Fibroblast of the aortic adventitia (primary cell): ENCODE measurements at regions not wholly inside any gene's neighbourhood (a gene's known extent, or its start where the extent isn't known, plus 50 kb on each side); places are given as distances from the start of the nearest gene placed in this dataset.
A peak's percentile ranks its signal among the peaks of the same experiment; 100 is the strongest.

Experiments
- DNase-seq: peaks from one replicate; pipeline ENCODE4 v3.0.0-alpha.2; 2010; ENCODE audit warnings: low read depth
- H3K4me3 ChIP-seq: 2 replicates; pipeline ENCODE4 v1.5.1; 2011; ENCODE audit warnings: low read depth, mild to moderate bottlenecking, control low read depth, low read length, moderate library complexity
- TF ChIP-seq, protein P1 (sequence below): IDR thresholded peaks from 2 replicates; pipeline ENCODE4 v1.5.1; 2011; ENCODE audit warnings: mild to moderate bottlenecking, low read length, control low read depth, inconsistent platforms; ENCODE audit not compliant: insufficient read depth

DNA sequence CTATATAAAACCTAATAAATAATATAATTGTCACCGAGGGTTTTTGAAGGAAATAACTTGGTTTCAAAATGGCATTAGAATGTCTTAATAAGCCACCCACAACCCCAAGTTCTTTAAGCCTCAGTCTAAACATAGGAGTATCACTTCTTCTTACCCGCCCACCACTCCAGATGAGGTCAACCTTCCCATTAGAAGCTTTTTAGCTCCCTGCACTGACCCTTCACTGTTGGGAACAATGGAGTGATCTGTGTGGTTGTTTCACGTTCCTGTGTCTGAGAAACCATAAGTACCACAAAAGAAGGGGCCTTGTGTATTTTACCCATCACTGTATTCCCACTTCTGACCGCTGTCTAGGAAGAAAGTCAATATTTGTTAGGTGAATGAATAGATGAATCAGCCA, 326.3 kb upstream of the ZNF521 start:
- H3K4me3 ChIP-seq: no peak overlapping the region
- DNase-seq: no peak
- TF ChIP-seq, protein P1, sequence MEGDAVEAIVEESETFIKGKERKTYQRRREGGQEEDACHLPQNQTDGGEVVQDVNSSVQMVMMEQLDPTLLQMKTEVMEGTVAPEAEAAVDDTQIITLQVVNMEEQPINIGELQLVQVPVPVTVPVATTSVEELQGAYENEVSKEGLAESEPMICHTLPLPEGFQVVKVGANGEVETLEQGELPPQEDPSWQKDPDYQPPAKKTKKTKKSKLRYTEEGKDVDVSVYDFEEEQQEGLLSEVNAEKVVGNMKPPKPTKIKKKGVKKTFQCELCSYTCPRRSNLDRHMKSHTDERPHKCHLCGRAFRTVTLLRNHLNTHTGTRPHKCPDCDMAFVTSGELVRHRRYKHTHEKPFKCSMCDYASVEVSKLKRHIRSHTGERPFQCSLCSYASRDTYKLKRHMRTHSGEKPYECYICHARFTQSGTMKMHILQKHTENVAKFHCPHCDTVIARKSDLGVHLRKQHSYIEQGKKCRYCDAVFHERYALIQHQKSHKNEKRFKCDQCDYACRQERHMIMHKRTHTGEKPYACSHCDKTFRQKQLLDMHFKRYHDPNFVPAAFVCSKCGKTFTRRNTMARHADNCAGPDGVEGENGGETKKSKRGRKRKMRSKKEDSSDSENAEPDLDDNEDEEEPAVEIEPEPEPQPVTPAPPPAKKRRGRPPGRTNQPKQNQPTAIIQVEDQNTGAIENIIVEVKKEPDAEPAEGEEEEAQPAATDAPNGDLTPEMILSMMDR: no peak

DNA sequence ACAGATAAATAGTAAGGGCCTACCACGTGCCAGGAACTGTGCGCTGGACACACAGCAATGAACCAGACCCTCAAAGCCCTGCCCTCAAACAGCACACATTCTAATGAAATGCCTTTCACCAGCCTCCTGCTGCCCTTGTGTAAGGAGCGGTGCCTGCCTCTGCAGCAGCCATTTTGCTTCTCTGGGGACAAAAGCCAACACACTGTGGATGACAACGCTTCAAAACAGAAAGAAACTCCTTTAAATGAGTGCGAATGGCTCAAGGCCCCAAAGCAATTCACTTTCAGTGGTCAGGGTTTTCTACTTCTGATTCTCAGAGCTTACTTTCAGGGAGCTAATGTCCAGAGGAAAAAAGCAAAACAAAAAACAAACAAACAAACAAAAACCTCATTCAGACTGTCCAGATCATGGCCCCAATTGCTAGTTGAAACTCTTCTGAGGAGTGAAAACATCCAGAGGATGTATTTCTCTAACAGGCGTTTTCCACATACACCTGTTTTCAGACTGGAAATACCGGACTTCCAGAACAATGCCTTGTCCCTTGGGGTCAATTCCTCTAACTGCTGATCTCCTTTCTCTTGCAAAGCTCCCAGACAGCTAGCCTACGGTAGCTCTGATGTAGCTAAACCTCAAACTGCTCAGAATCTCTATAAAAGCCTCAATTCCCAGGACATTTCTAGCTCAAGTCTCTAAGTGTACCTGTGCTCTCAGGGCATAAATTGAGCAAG, 323.3 kb upstream of the ZNF521 start:
- TF ChIP-seq, protein P1: no peak
- H3K4me3 ChIP-seq: no peak overlapping the region
- DNase-seq: no peak

DNA sequence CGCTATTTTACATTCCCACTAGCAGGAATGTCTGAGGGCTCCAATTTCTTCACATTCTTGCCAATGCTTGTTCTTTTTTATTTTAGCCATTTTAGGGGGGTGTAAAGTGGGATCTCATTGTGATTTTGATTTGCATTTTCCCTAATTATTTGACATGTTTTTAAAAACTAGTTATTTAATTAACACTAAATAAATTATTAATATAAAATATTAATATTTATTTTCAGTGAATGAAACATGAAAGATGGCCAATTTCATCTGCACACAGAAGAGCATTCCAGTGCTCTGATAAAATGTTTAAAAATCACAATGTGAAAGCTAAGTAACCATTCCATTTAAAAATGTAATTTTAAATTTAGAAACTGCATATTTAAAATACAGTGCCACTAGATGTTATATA, 322.2 kb upstream of the ZNF521 start:
- H3K4me3 ChIP-seq: no peak overlapping the region
- DNase-seq: no peak
- TF ChIP-seq, protein P1: no peak

GRCh38 chr18:25672490-25672889, 320.5 kb upstream of the ZNF521 start:
- no peak for DNase-seq
- H3K4me3 ChIP-seq: no peak overlapping the region
- TF ChIP-seq, protein P1: no peak

DNA sequence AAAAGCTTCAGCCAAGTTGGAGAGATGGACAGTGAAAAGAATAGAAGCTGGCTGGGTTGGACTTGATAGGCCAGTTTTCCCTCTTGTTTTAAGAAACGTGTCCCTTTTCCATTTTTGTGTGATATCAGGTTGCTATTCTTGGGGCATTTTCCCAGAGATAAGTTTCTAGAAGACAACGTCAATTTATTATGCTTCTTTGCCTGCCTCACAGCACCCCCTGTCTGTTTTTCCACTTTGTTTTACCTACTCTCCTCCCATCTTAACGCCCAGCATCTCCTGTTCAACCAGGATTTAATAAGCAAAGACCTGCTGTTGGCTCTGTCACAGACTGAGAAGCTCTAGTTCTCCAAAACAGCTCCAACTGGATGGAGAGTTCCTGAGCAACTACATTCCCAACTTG, 317.8 kb upstream of the ZNF521 start:
- peak; percentile 10 for DNase-seq
- H3K4me3 ChIP-seq: no peak overlapping the region
- TF ChIP-seq, protein P1: peak; percentile 23

GRCh38 chr18:25662272-25662671, 310.3 kb upstream of the ZNF521 start:
- no peak for DNase-seq
- H3K4me3 ChIP-seq: no peak overlapping the region
- TF ChIP-seq, protein P1: no peak

DNA sequence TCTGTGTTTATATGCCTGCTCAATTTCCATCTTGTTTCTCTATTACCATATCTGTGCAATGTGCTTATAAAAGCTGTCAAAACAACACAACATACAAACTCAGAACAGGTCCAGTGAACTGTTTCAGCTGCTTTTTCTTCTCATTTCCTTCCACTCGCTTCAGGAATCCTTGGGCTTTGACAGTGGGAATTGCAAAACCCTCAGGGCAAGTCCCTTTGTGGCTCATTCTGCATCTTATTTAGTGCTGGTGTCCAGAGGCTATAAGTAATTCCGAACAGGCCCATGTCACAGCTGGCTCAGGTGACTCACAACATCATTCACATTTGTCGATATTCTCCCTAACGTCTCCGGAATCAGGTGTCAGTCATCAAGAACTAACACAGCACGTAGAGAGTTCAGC, 309.9 kb upstream of the ZNF521 start:
- TF ChIP-seq, protein P1: no peak
- H3K4me3 ChIP-seq: no peak overlapping the region
- DNase-seq: no peak
